Uterus (tissue), 3 donors: ENCODE measurements at regions not wholly inside any gene's neighbourhood (a gene's known extent, or its start where the extent isn't known, plus 50 kb on each side); places are given as distances from the start of the nearest gene placed in this dataset.

ENCODE experiments used
- DNase-seq, 2 donors: peaks; one replicate each; pipeline ENCODE4 v3.0.0-alpha.2; 2019 to 2020
- H3K27ac ChIP-seq, 2 donors: fragments of 200-600 bp; sonication (generic); 1 replicate in 1 of 2; 2 replicates in 1 of 2; pipeline ENCODE4 v1.5.1; 2016 to 2018
- H3K27me3 ChIP-seq, 2 donors: fragments of 200-600 bp; sonication (generic); one replicate each; pipeline ENCODE4 v1.5.1; 2018 to 2019; ENCODE audit warnings: control low read depth in 1 of 2
- H3K36me3 ChIP-seq, 2 donors: fragments of 200-600 bp; sonication (generic); one replicate each; pipeline ENCODE4 v1.5.1; 2019; ENCODE audit warnings: control low read depth in 1 of 2
- H3K4me1 ChIP-seq, 2 donors: fragments of 200-600 bp; sonication (generic); one replicate each; pipeline ENCODE4 v1.5.1; 2018 to 2019; ENCODE audit warnings: control low read depth in 1 of 2
- H3K4me3 ChIP-seq, 2 donors: fragments of 200-600 bp; sonication (generic); 1 replicate in 1 of 2; 2 replicates in 1 of 2; pipeline ENCODE4 v1.5.1; 2018 to 2019; ENCODE audit warnings: mild to moderate bottlenecking in 1 of 2
- H3K9me3 ChIP-seq, 2 donors: fragments of 200-600 bp; sonication (generic); one replicate each; pipeline ENCODE4 v1.5.1; 2019; ENCODE audit warnings: control low read depth in 1 of 2
- POLR2A ChIP-seq, 2 donors: fragments of 450-650 bp; IDR thresholded peaks; one replicate each; pipeline ENCODE4 v1.6.1; 2016; ENCODE audit warnings: antibody characterized with exemption in 2 of 2, mild to moderate bottlenecking in 1 of 2, moderate library complexity in 1 of 2
- intact Hi-C: fragments of 100-400 bp; cut with DNase I; formaldehyde crosslinking; loops from one replicate; pipeline ENCODE4 v1.15.1; 2023; ENCODE audit warnings: low total_unique reads
- TF ChIP-seq, protein P1 (sequence below), 4 experiments: fragments of 200-600 bp in 2 of 4; fragments of 450-650 bp in 2 of 4; sonication (generic) in 2 of 4; IDR thresholded peaks; one replicate each; pipeline ENCODE4 v1.5.1; 2016 to 2019; ENCODE audit warnings: antibody characterized with exemption in 4 of 4, mild to moderate bottlenecking in 2 of 4, moderate library complexity in 1 of 4
- donor health status: DM: yes; HTN: yes; CAD: no.

- H3K27ac ChIP-seq, result no peak overlapping the region
These were observed 164.2 kb upstream of the EEPD1 start for GRCh38 chr7:35988818-35989217.

DNA sequence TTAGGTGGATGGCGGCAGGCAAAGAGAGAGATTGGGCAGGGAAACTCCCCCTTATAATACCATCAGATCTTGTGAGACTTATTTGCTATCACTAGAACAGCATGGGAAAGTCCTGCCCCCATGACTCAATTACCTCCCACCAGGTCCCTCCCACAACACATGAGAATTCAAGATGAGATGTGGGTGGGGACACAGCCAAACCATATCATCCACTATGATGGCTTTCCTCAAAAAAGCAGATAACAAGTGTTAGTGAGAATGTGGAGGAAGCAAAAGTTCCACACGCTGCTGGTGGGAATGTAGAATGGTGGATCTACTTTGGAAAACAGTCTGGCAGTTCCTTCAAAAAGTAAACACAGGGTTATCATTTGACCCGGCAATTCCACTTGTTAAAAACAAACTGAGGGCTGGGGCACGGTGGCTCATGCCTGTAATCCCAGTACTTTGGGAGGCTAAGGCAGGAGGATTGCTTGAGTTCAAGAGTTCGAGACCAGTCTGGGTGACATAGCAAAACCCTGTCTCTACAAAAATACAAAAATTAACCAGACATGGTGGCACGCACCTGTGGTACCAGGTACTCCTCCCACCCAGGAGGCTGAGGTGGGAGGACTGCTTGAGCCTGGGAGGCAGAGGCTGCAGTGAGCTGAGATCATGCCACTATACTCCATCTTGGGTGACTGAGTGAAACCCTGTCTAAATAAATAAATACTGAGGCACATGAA, 161.4 kb upstream of the EEPD1 start:
- H3K36me3 ChIP-seq, result no peaks in the 10 kb centered on the region
- intact Hi-C loops, result no loop called here
- H3K4me1 ChIP-seq, result no peaks in the 10 kb centered on the region
- DNase-seq, result no peak
- H3K27ac ChIP-seq, result no peak overlapping the region
- no peak overlapping the region for H3K4me3 ChIP-seq
- H3K9me3 ChIP-seq, result no peaks in the 10 kb centered on the region
- TF ChIP-seq, protein P1, sequence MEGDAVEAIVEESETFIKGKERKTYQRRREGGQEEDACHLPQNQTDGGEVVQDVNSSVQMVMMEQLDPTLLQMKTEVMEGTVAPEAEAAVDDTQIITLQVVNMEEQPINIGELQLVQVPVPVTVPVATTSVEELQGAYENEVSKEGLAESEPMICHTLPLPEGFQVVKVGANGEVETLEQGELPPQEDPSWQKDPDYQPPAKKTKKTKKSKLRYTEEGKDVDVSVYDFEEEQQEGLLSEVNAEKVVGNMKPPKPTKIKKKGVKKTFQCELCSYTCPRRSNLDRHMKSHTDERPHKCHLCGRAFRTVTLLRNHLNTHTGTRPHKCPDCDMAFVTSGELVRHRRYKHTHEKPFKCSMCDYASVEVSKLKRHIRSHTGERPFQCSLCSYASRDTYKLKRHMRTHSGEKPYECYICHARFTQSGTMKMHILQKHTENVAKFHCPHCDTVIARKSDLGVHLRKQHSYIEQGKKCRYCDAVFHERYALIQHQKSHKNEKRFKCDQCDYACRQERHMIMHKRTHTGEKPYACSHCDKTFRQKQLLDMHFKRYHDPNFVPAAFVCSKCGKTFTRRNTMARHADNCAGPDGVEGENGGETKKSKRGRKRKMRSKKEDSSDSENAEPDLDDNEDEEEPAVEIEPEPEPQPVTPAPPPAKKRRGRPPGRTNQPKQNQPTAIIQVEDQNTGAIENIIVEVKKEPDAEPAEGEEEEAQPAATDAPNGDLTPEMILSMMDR (IDR thresholded peaks at IDR 0.05), result no peak
- no peak for TF ChIP-seq POLR2A (IDR thresholded peaks at IDR 0.05)
- no peaks in the 10 kb centered on the region for H3K27me3 ChIP-seq

More at GRCh38 chr7:35988818-35989217, 164.2 kb upstream of the EEPD1 start:
- no peak overlapping the region for H3K4me3 ChIP-seq
- no peaks in the 10 kb centered on the region for H3K9me3 ChIP-seq
- no peaks in the 10 kb centered on the region for H3K27me3 ChIP-seq
- TF ChIP-seq, protein P1 (IDR thresholded peaks at IDR 0.05), result no peak
- intact Hi-C loops, result no loop called here
- DNase-seq, result no peak
- no peaks in the 10 kb centered on the region for H3K4me1 ChIP-seq
- no peaks in the 10 kb centered on the region for H3K36me3 ChIP-seq

DNA sequence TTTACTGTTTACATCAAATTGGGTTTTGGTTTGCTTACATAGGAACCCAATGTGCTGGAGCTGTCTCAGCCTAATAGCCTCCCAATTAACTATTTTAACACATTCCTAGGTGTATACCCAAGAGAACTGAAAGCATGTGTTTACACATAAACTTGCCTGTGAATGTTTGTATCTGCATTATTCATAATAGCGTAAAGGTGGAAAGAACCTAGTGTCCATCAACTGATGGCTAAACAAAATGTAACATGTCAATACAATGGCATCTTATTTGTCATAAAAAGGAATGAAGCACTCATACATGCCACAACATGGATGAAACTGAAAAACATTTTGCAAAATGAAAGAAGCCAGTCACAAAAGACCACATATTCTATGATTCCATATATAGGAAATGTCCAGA, 160.6 kb upstream of the EEPD1 start:
- DNase-seq, result no peak
- intact Hi-C loops, result no loop called here

DNA sequence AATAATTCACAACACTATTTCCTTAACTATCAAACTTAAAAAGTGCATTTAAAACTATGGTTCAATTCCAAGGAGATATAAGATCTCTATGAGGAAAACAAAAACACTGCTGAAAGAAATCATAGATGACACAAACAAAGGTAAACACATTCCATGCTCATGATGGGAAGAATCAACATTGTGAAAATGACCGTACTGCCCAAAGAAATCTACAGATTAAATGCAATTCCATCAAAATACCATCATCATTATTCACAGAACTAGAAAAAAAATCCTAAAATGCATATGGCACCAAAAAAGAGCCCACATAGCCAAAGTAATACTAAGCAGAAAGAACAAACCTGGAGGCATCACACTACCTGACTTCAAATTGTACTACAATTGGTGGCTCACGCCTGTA, 159.9 kb upstream of the EEPD1 start:
- intact Hi-C loops, result no loop called here
- no peak for DNase-seq
- Histone ChIP-seq H3K27ac (no peak overlapping the region), H3K9me3 (no peaks in the 10 kb centered on the region), H3K27me3 (no peaks in the 10 kb centered on the region), H3K4me1 (no peaks in the 10 kb centered on the region), H3K4me3 (no peak overlapping the region), H3K36me3 (no peaks in the 10 kb centered on the region)
- TF ChIP-seq POLR2A (IDR thresholded peaks at IDR 0.05), result no peak
- TF ChIP-seq, protein P1 (IDR thresholded peaks at IDR 0.05), result no peak

More for the DNA sequence above, 160.6 kb upstream of the EEPD1 start:
- no peaks in the 10 kb centered on the region for H3K36me3 ChIP-seq
- TF ChIP-seq POLR2A (IDR thresholded peaks at IDR 0.05), result no peak
- no peak overlapping the region for H3K27ac ChIP-seq
- no peaks in the 10 kb centered on the region for H3K4me1 ChIP-seq
- H3K27me3 ChIP-seq, result no peaks in the 10 kb centered on the region
- no peak overlapping the region for H3K4me3 ChIP-seq
- H3K9me3 ChIP-seq, result no peaks in the 10 kb centered on the region

DNA sequence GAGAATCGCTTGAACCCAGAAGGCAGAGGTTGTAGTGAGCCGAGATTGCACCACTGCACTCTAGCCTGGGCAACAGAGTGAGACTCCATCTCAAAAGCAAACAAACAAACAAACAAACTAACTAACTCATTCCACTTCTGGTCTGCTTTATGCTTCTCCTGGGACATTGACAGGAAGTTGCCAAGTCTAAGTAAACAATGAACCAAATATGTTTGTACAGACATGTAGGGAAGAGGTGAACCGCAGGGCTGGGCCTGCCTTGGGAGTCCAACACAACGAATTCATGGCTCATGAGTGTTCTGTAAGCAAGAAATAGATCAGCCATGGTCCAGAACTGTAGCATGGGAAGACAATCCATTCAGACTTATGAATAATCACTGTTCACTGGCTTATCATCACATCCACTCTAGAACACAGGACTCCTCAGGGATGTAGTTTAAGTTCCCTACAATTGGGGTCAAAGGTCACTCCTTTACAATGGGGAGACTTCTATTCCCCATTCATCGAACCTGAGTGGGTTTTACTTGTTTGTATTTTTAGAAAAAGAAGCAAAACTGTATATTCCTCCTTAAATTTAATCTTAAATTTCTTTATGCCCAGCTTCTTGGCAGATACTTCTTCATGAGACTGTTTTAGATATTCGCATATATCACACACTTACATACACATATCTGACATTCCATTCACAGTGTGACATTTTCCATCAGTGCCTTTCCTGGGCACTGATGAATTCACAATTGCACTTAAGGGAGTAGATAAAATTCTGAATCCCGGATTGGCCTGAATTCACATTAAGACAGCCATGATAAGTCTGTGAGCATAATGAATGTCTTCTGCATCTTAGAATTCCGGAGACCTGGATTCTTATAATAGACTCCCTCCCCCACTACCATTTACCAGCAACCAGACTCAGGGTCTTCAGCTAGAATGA, 159.1 kb upstream of the EEPD1 start:
- intact Hi-C loops, result no loop called here
- Histone ChIP-seq H3K27ac (no peak overlapping the region), H3K36me3 (no peaks in the 10 kb centered on the region), H3K4me1 (no peaks in the 10 kb centered on the region), H3K4me3 (no peak overlapping the region), H3K9me3 (no peaks in the 10 kb centered on the region), H3K27me3 (no peaks in the 10 kb centered on the region)
- TF ChIP-seq POLR2A (IDR thresholded peaks at IDR 0.05), result no peak
- DNase-seq, result no peak

- Histone ChIP-seq H3K27ac (no peak overlapping the region), H3K27me3 (no peaks in the 10 kb centered on the region), H3K4me3 (no peak overlapping the region), H3K9me3 (no peaks in the 10 kb centered on the region), H3K4me1 (no peaks in the 10 kb centered on the region), H3K36me3 (no peaks in the 10 kb centered on the region)
- no peak for DNase-seq
- TF ChIP-seq POLR2A (IDR thresholded peaks at IDR 0.05), result no peak
- TF ChIP-seq, protein P1 (IDR thresholded peaks at IDR 0.05), result no peak
- intact Hi-C loops, result no loop called here
These were observed 157.7 kb upstream of the EEPD1 start for GRCh38 chr7:35995334-35995733.
